Kidney (tissue), 13 donors: ENCODE measurements at regions not wholly inside any gene's neighbourhood (a gene's known extent, or its start where the extent isn't known, plus 50 kb on each side); places are given as distances from the start of the nearest gene placed in this dataset.

Experiments
- DNase-seq, 5 donors: peaks; one replicate each; pipeline ENCODE4 v3.0.0-alpha.2; 2013 to 2020
- FAIRE-seq: peaks from 2 replicates; lab custom pipeline; 2012; peaks lifted over from hg19 to GRCh38; lab: Jason Lieb, UNC
- H3K27ac ChIP-seq, 2 donors: one replicate each; pipeline ENCODE4 v1.7.0; 2013; ENCODE audit warnings: low read depth in 2 of 2, low read length in 2 of 2, inconsistent platforms in 1 of 2
- H3K27me3 ChIP-seq: one replicate; pipeline ENCODE4 v1.7.1; 2013; ENCODE audit warnings: low read length, inconsistent platforms; ENCODE audit not compliant: control insufficient read depth, insufficient read depth
- H3K36me3 ChIP-seq, 3 donors: one replicate each; pipeline versions ENCODE4 v1.7.0 to v1.7.1; 2013; ENCODE audit warnings: low read length in 3 of 3, control low read depth in 1 of 3, inconsistent platforms in 1 of 3; ENCODE audit not compliant: insufficient read depth in 3 of 3, control insufficient read depth in 2 of 3
- H3K4me1 ChIP-seq, 3 donors: one replicate each; pipeline versions ENCODE4 v1.7.0 to v1.7.1; 2013; ENCODE audit warnings: low read length in 3 of 3, inconsistent platforms in 1 of 3, low read depth in 1 of 3; ENCODE audit not compliant: control insufficient read depth in 2 of 3, insufficient read depth in 2 of 3
- H3K4me3 ChIP-seq, 3 donors: one replicate each; pipeline versions ENCODE4 v1.7.0 to v1.8.1; 2013; ENCODE audit warnings: low read length in 3 of 3, control low read depth in 1 of 3, inconsistent platforms in 1 of 3
- H3K9ac ChIP-seq, 3 donors: one replicate each; pipeline versions ENCODE4 v1.7.0 to v1.7.1; 2013; ENCODE audit warnings: low read length in 3 of 3, control low read depth in 1 of 3, inconsistent platforms in 1 of 3
- H3K9me3 ChIP-seq, 3 donors: one replicate each; pipeline versions ENCODE4 v1.7.0 to v1.7.1; 2013; ENCODE audit warnings: low read length in 3 of 3, control low read depth in 1 of 3, inconsistent platforms in 1 of 3; ENCODE audit not compliant: control insufficient read depth in 2 of 3, insufficient read depth in 1 of 3
- intact Hi-C: fragments of 100-400 bp; cut with DNase I; formaldehyde crosslinking; loops from one replicate; pipeline ENCODE4 v1.11.1; 2022
- TF ChIP-seq, protein P1 (sequence below): IDR thresholded peaks from 3 replicates; pipeline ENCODE4 v1.5.1; 2012; ENCODE audit warnings: mild to moderate bottlenecking, moderate library complexity, borderline replicate concordance; ENCODE audit not compliant: insufficient read depth; ENCODE audit errors: extremely low read depth
- donor health status: control.
- donor health status: control.
- donor health status: control.
- donor health status: control.
- donor health status: control.
- donor health status: DM: yes; HTN: yes; CAD: no.
- donor health status: Normal renal cell carcinoma (clear cell type).

DNA sequence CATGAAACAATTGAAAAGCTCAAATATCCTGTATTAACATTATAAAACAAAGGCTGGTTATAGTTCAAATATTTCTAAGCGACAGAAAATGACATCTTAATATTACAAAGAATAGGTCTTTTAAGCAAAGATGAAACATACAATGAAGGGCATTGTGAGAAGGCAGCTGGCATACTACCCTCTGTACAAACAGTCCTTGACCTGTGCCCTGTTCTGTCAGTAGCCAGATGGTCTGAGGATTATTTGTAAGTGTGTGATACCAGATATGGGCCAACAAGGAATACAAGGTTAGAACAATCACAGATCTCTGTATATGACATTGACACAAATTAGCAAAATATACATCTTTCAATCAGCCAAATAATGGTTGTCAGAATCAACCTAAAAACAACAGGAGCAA lies 1350.4 kb downstream of the AMY1C start:
- H3K4me3 ChIP-seq, result no peak overlapping the region
- no peaks in the 10 kb centered on the region for H3K36me3 ChIP-seq
- intact Hi-C loops, result no loop called here
- no peaks in the 10 kb centered on the region for H3K4me1 ChIP-seq
- no peak for DNase-seq
- TF ChIP-seq, protein P1, sequence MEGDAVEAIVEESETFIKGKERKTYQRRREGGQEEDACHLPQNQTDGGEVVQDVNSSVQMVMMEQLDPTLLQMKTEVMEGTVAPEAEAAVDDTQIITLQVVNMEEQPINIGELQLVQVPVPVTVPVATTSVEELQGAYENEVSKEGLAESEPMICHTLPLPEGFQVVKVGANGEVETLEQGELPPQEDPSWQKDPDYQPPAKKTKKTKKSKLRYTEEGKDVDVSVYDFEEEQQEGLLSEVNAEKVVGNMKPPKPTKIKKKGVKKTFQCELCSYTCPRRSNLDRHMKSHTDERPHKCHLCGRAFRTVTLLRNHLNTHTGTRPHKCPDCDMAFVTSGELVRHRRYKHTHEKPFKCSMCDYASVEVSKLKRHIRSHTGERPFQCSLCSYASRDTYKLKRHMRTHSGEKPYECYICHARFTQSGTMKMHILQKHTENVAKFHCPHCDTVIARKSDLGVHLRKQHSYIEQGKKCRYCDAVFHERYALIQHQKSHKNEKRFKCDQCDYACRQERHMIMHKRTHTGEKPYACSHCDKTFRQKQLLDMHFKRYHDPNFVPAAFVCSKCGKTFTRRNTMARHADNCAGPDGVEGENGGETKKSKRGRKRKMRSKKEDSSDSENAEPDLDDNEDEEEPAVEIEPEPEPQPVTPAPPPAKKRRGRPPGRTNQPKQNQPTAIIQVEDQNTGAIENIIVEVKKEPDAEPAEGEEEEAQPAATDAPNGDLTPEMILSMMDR, result no peak
- H3K27ac ChIP-seq, result no peak overlapping the region
- no peak overlapping the region for H3K9ac ChIP-seq
- H3K27me3 ChIP-seq, result no peaks in the 10 kb centered on the region
- no peak for FAIRE-seq
- no peaks in the 10 kb centered on the region for H3K9me3 ChIP-seq

DNA sequence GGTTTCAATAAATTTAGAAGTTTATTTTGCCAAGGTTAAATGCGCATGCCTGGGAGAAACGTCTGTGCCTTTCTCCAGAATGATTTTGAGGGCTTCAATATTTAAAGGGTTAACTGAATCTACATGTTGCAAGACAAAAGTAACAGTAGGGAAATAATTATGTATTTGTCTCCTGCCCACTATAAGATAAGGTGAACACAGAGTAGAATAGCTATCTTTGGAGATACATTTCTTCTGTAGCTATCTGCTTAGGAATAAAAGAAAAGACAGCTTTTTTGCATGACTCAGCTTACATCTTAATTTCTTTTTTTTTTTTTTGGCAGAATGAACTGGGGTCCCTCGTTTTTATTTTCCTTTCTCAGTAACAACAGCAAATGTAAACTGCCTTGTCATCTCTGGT lies 1351.6 kb downstream of the AMY1C start:
- TF ChIP-seq, protein P1, result no peak
- Histone ChIP-seq H3K27me3 (no peaks in the 10 kb centered on the region), H3K4me3 (no peak overlapping the region), H3K9ac (no peak overlapping the region), H3K9me3 (no peaks in the 10 kb centered on the region), H3K36me3 (no peaks in the 10 kb centered on the region), H3K27ac (no peak overlapping the region), H3K4me1 (no peaks in the 10 kb centered on the region)
- FAIRE-seq (no peak), DNase-seq (no peak)
- intact Hi-C loops, result no loop called here

DNA sequence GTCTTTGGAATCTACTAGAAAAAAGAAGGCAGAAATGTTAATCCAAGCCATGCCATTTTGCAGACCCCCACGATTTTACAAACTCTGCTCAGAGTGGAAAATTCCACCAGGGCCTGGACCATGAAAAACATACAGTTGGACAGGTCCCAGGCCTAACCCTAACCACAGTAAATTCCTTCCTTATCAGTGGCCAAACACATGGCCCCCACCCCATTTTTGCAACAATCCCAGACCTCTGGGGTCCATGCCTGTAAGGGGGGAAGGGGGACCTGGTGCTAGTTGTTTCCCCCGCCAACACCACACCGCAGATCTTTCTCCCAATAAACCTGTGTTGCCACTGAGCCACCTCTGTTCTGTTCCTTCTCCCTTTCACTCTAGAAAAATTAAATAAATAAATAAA lies 1352.7 kb downstream of the AMY1C start:
- H3K4me1 ChIP-seq, result no peaks in the 10 kb centered on the region
- intact Hi-C loops, result no loop called here
- FAIRE-seq, result no peak

More for the DNA sequence above, 1352.7 kb downstream of the AMY1C start:
- Histone ChIP-seq H3K4me3 (no peak overlapping the region), H3K9ac (no peak overlapping the region), H3K27me3 (no peaks in the 10 kb centered on the region), H3K27ac (no peak overlapping the region), H3K9me3 (no peaks in the 10 kb centered on the region), H3K36me3 (no peaks in the 10 kb centered on the region)
- no peak for DNase-seq
- TF ChIP-seq, protein P1, result no peak
